ENCODE measurements at regions not wholly inside any gene's neighbourhood (a gene's known extent, or its start where the extent isn't known, plus 50 kb on each side); places are given as distances from the start of the nearest gene placed in this dataset.

GRCh38 chr17:53640808-53641207, 181.9 kb upstream of the KIF2B start:
- no peak for DNase-seq (ENCODE audit: low read depth)
- TF ChIP-seq CTCF (IDR thresholded peaks at IDR 0.05; ENCODE audit: insufficient read depth, low read length), result no peak
- H3K4me3 ChIP-seq (ENCODE audit: low read depth, low read length), result no peak overlapping the region

- DNase-seq (ENCODE audit: low read depth), result no peak
- no peak for TF ChIP-seq CTCF (IDR thresholded peaks at IDR 0.05; ENCODE audit: insufficient read depth, low read length)
- no peak overlapping the region for H3K4me3 ChIP-seq (ENCODE audit: low read depth, low read length)
Measured at GRCh38 chr17:53635444-53635843, 187.3 kb upstream of the KIF2B start.

- TF ChIP-seq CTCF (IDR thresholded peaks at IDR 0.05; ENCODE audit: insufficient read depth, low read length), result no peak
- H3K4me3 ChIP-seq (ENCODE audit: low read depth, low read length), result no peak overlapping the region
- no peak for DNase-seq (ENCODE audit: low read depth)
Measured at GRCh38 chr17:53633856-53634255, 188.9 kb upstream of the KIF2B start.

- TF ChIP-seq CTCF (IDR thresholded peaks at IDR 0.05; ENCODE audit: insufficient read depth, low read length), result no peak
- no peak overlapping the region for H3K4me3 ChIP-seq (ENCODE audit: low read depth, low read length)
- DNase-seq (ENCODE audit: low read depth), result no peak
Measured at GRCh38 chr17:53631486-53631885, 191.2 kb upstream of the KIF2B start.

- H3K4me3 ChIP-seq (ENCODE audit: low read depth, low read length), result no peak overlapping the region
- TF ChIP-seq CTCF (IDR thresholded peaks at IDR 0.05; ENCODE audit: insufficient read depth, low read length), result no peak
- DNase-seq (ENCODE audit: low read depth), result no peak
Measured at GRCh38 chr17:53630638-53631037, 192.1 kb upstream of the KIF2B start.

GRCh38 chr17:53630115-53630514, 192.6 kb upstream of the KIF2B start:
- DNase-seq (ENCODE audit: low read depth), result no peak
- H3K4me3 ChIP-seq (ENCODE audit: low read depth, low read length), result no peak overlapping the region
- TF ChIP-seq CTCF (IDR thresholded peaks at IDR 0.05; ENCODE audit: insufficient read depth, low read length), result no peak

GRCh38 chr17:53629188-53629587, 193.5 kb upstream of the KIF2B start:
- no peak for TF ChIP-seq CTCF (IDR thresholded peaks at IDR 0.05; ENCODE audit: insufficient read depth, low read length)
- H3K4me3 ChIP-seq (ENCODE audit: low read depth, low read length), result no peak overlapping the region
- peak; percentile 58 for DNase-seq (ENCODE audit: low read depth)
